SK-N-MC (cell line): ENCODE measurements at regions not wholly inside any gene's neighbourhood (a gene's known extent, or its start where the extent isn't known, plus 50 kb on each side); places are given as distances from the start of the nearest gene placed in this dataset.

Experiments
- EZH2 ChIP-seq: fragments of 200-600 bp; sonication (generic); IDR thresholded peaks from one replicate; pipeline ENCODE4 v1.6.1; 2017; ENCODE audit warnings: antibody characterized with exemption
- POLR2AphosphoS5 ChIP-seq: IDR thresholded peaks from 2 replicates; pipeline ENCODE4 v1.6.1; 2012; ENCODE audit warnings: mild to moderate bottlenecking, low read depth, low read length, borderline replicate concordance

- TF ChIP-seq EZH2 (no peak), POLR2AphosphoS5 (no peak)
These were observed 291.2 kb upstream of the TMTC1 start for GRCh38 chr12:30074916-30075315.
